Natural killer cell (primary cell): ENCODE measurements at regions not wholly inside any gene's neighbourhood (a gene's known extent, or its start where the extent isn't known, plus 50 kb on each side); places are given as distances from the start of the nearest gene placed in this dataset.

Source experiments
- ATAC-seq, 3 donors: fragments of 150-1000 bp in 2 of 3; fragments of 200-7000 bp in 1 of 3; cut with Tn5 transposase; 1 replicate in 1 of 3; 2 replicates in 2 of 3; pipeline ENCODE4 v1.10.0; 2021; ENCODE audit warnings: mild to moderate bottlenecking in 2 of 3, moderate library complexity in 2 of 3
- DNase-seq, 2 donors: peaks; one replicate each; pipeline versions ENCODE4 v3.0.0 to v3.0.0-alpha.2; 2013 to 2021; ENCODE audit warnings: mixed read lengths in 1 of 2
- H3K27ac ChIP-seq: one replicate; pipeline ENCODE4 v1.5.1; 2013; ENCODE audit warnings: mild to moderate bottlenecking, low read length
- H3K27me3 ChIP-seq: one replicate; pipeline ENCODE4 v1.6.1; 2013; ENCODE audit warnings: low read length; ENCODE audit not compliant: control insufficient read depth, insufficient read depth
- H3K36me3 ChIP-seq: one replicate; pipeline ENCODE4 v1.6.1; 2013; ENCODE audit warnings: low read length; ENCODE audit not compliant: control insufficient read depth, insufficient read depth
- H3K4me1 ChIP-seq: one replicate; pipeline ENCODE4 v1.6.1; 2013; ENCODE audit warnings: low read length; ENCODE audit not compliant: control insufficient read depth, insufficient read depth
- H3K4me3 ChIP-seq: one replicate; pipeline ENCODE4 v1.5.1; 2013; ENCODE audit warnings: low read length
- H3K9me3 ChIP-seq: one replicate; pipeline ENCODE4 v1.6.1; 2013; ENCODE audit warnings: low read length; ENCODE audit not compliant: control insufficient read depth, insufficient read depth
- H3K27ac Mint-ChIP-seq, 2 donors: one replicate each; pipeline ENCODE4 v1.8.0; 2022; ENCODE audit warnings: mild to moderate bottlenecking in 2 of 2, mixed read lengths in 2 of 2, moderate library complexity in 1 of 2
- H3K27me3 Mint-ChIP-seq, 2 donors: one replicate each; pipeline ENCODE4 v1.8.0; 2022; ENCODE audit warnings: low read depth in 2 of 2, mixed read lengths in 2 of 2
- H3K36me3 Mint-ChIP-seq: one replicate; pipeline ENCODE4 v1.8.0; 2022; ENCODE audit warnings: mixed read lengths
- H3K4me1 Mint-ChIP-seq, 2 donors: one replicate each; pipeline ENCODE4 v1.8.0; 2022; ENCODE audit warnings: mixed read lengths in 2 of 2
- H3K4me3 Mint-ChIP-seq: one replicate; pipeline ENCODE4 v1.8.0; 2022; ENCODE audit warnings: mild to moderate bottlenecking, moderate library complexity, mixed read lengths
- H3K9me3 Mint-ChIP-seq, 2 donors: one replicate each; pipeline ENCODE4 v1.8.0; 2022; ENCODE audit warnings: mixed read lengths in 2 of 2
- WGBS: methylation state at CpG from one replicate; pipeline ENCODE4 v1.1.7; 2013; ENCODE audit warnings: missing lambda C conversion rate; ENCODE audit not compliant: insufficient coverage; 5-methylcytosine and 5-hydroxymethylcytosine counted together
- intact Hi-C: fragments of 100-400 bp; cut with micrococcal nuclease; formaldehyde crosslinking; loops from one replicate; pipeline ENCODE4 v1.14.2; 2022
- TF ChIP-seq, protein P1 (sequence below): fragments of 200-600 bp; IDR thresholded peaks from one replicate; pipeline ENCODE4 v1.8.0; 2022; ENCODE audit warnings: antibody characterized with exemption

DNA sequence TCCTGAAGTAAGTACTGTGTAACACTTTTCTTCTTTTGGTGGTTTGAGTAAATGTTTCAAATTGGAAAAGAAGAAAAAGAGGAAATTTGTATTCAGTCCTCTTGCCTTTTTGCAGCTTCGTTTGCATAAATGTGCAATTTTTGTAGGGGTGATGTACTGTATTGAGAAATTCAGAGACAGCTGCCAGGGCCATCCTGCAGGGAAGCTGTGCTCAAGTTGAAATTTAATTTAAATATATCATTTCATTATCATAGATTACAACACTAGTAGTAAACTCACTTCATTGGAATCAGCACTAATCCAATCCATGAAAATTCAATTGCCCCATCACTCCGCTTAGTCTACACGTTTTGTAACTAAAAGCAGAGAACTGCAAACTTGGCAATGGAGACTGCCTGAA, 415.4 kb downstream of the DNAJB9 start:
- Mint-ChIP-seq H3K27ac (no peak overlapping the region), H3K36me3 (peaks cover 6% of the 10 kb centered on the region), H3K9me3 (peaks cover 16 to 32% of the 10 kb centered on the region in 2 donors), H3K27me3 (no peaks in the 10 kb centered on the region), H3K4me1 (no peaks in the 10 kb centered on the region), H3K4me3 (no peak overlapping the region)
- no peaks in the 10 kb centered on the region for H3K27me3 ChIP-seq
- ATAC-seq: no peak
- 80% methylated on average over 3 of the region's 3 CpGs for WGBS
- TF ChIP-seq, protein P1, sequence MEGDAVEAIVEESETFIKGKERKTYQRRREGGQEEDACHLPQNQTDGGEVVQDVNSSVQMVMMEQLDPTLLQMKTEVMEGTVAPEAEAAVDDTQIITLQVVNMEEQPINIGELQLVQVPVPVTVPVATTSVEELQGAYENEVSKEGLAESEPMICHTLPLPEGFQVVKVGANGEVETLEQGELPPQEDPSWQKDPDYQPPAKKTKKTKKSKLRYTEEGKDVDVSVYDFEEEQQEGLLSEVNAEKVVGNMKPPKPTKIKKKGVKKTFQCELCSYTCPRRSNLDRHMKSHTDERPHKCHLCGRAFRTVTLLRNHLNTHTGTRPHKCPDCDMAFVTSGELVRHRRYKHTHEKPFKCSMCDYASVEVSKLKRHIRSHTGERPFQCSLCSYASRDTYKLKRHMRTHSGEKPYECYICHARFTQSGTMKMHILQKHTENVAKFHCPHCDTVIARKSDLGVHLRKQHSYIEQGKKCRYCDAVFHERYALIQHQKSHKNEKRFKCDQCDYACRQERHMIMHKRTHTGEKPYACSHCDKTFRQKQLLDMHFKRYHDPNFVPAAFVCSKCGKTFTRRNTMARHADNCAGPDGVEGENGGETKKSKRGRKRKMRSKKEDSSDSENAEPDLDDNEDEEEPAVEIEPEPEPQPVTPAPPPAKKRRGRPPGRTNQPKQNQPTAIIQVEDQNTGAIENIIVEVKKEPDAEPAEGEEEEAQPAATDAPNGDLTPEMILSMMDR: no peak
- intact Hi-C loops: no loop called here
- no peak overlapping the region for H3K4me3 ChIP-seq
- H3K9me3 ChIP-seq: peaks cover 3% of the 10 kb centered on the region
- no peak for DNase-seq
- no peaks in the 10 kb centered on the region for H3K36me3 ChIP-seq
- no peak overlapping the region for H3K27ac ChIP-seq
- H3K4me1 ChIP-seq: no peaks in the 10 kb centered on the region

DNA sequence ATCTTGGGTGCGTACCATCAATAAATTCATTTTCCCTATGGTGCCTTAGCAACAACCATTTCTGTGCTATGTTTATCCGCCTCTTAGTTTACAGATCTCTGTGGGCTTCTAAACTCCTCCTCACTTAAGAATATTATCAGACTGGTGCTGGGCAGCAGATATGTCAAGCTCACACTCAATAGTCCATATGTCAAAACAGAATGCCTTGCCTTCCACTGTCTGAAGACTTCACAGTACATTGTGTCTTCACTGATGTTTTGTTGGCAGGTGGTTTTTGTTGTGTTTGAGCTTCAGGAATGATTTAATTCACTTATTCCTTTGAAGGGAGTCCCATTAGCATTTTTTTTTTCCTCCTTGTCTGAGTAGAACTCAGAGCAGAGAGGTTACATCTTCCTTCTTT, 419.6 kb downstream of the DNAJB9 start:
- Mint-ChIP-seq H3K9me3 (peaks cover 10 to 36% of the 10 kb centered on the region in 2 donors), H3K27me3 (no peaks in the 10 kb centered on the region), H3K4me1 (no peaks in the 10 kb centered on the region), H3K4me3 (no peak overlapping the region), H3K27ac (no peak overlapping the region), H3K36me3 (peaks cover 6% of the 10 kb centered on the region)
- intact Hi-C loops: no loop called here
- Histone ChIP-seq H3K27ac (no peak overlapping the region), H3K4me1 (no peaks in the 10 kb centered on the region), H3K36me3 (no peaks in the 10 kb centered on the region), H3K4me3 (no peak overlapping the region), H3K27me3 (no peaks in the 10 kb centered on the region), H3K9me3 (no peaks in the 10 kb centered on the region)
- WGBS: 94% methylated on average over 2 of the region's 2 CpGs
- DNase-seq (no peak), ATAC-seq (no peak)
- TF ChIP-seq, protein P1: no peak

DNA sequence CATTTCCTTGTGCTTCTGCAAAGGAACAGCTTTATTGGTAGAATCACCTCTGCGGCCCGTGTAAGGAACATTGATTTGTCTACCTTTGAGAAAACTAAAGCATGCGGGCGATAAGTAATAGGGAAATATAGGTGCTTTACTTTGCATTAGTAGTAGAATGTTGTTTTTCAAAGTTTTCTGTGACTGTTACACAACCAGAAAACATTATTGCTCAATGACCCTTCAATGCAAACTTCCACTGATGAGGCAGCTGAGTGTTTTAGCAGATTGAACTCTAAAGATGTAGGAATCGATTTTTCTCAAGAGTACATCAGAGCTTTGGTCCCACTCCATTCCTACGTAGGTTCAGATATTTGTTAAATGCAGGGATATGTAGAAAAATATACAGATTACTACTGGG, 427.8 kb downstream of the DNAJB9 start:
- no peaks in the 10 kb centered on the region for H3K27me3 ChIP-seq
- no peak overlapping the region for H3K4me3 ChIP-seq
- Mint-ChIP-seq H3K27me3 (no peaks in the 10 kb centered on the region), H3K4me3 (no peak overlapping the region), H3K27ac (no peak overlapping the region), H3K4me1 (no peaks in the 10 kb centered on the region), H3K9me3 (peaks cover 10 to 21% of the 10 kb centered on the region in 2 donors), H3K36me3 (no peaks in the 10 kb centered on the region)
- DNase-seq (no peak), ATAC-seq (no peak)
- TF ChIP-seq, protein P1: no peak
- no peaks in the 10 kb centered on the region for H3K36me3 ChIP-seq
- no peak overlapping the region for H3K27ac ChIP-seq
- H3K4me1 ChIP-seq: no peaks in the 10 kb centered on the region
- intact Hi-C loops: no loop called here
- 90% methylated on average over 5 of the region's 6 CpGs for WGBS
- H3K9me3 ChIP-seq: peaks cover 13% of the 10 kb centered on the region

DNA sequence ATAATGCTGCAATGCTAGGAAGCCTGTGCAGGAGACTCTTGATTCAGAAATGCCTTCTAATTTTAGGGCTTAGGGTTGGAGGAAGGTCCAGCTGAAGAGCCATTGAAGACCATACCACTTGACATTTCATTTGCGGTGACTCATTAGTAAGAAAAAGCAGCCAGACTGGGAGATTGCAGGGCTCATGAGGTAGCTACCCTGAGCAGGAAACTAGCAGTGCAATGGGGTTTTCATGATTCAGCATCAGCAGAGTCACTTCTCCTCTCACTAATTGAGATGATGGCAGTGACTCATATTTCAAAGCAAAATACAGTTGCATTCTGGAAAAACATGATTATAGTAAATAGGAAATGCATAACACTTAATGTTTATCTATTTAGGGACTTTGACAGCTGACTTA, 434.1 kb downstream of the DNAJB9 start:
- H3K27ac Mint-ChIP-seq: no peak overlapping the region
- peaks cover 13 to 28% of the 10 kb centered on the region in 2 donors for H3K9me3 Mint-ChIP-seq
- ATAC-seq (no peak), DNase-seq (no peak)
- H3K36me3 Mint-ChIP-seq: peaks cover 11% of the 10 kb centered on the region
- TF ChIP-seq, protein P1: no peak
- H3K9me3 ChIP-seq: no peaks in the 10 kb centered on the region
- no peaks in the 10 kb centered on the region for H3K27me3 ChIP-seq
- no peaks in the 10 kb centered on the region for H3K4me1 Mint-ChIP-seq
- H3K4me3 ChIP-seq: no peak overlapping the region
- 100% methylated on average over 1 of the region's 1 CpG for WGBS
- H3K4me3 Mint-ChIP-seq: no peak overlapping the region
- intact Hi-C loops: no loop called here
- no peaks in the 10 kb centered on the region for H3K27me3 Mint-ChIP-seq
- no peaks in the 10 kb centered on the region for H3K36me3 ChIP-seq
- H3K4me1 ChIP-seq: no peaks in the 10 kb centered on the region
- no peak overlapping the region for H3K27ac ChIP-seq
